GM23338 (cell line): ENCODE measurements at regions not wholly inside any gene's neighbourhood (a gene's known extent, or its start where the extent isn't known, plus 50 kb on each side); places are given as distances from the start of the nearest gene placed in this dataset.
A peak's percentile ranks its signal among the peaks of the same experiment; 100 is the strongest.

Experiments
- ATAC-seq: fragments of 200-7000 bp; cut with Tn5 transposase; 3 replicates; pipeline ENCODE4 v1.9.1; 2020
- DNase-seq: peaks from one replicate; pipeline ENCODE4 v3.0.0-alpha.2; 2015; ENCODE audit warnings: low spot score
- H2AFZ ChIP-seq: fragments of 200-600 bp; sonication (generic); 2 replicates; pipeline ENCODE4 v1.8.0; 2016; ENCODE audit warnings: antibody characterized with exemption, mild to moderate bottlenecking, moderate library complexity
- H3F3A ChIP-seq: fragments of 200-600 bp; sonication (generic); replicated peaks from 2 replicates; pipeline ENCODE4 v1.8.0; 2017; ENCODE audit warnings: antibody characterized with exemption, mixed run types, low read depth
- H3K27ac ChIP-seq: fragments of 200-600 bp; sonication (generic); 2 replicates; pipeline ENCODE4 v1.6.1; 2016; ENCODE audit warnings: low read depth
- H3K27me3 ChIP-seq: fragments of 200-600 bp; sonication (generic); 2 replicates; pipeline ENCODE4 v1.8.0; 2016; ENCODE audit warnings: mild to moderate bottlenecking, mixed run types, moderate library complexity; ENCODE audit not compliant: insufficient read depth
- H3K36me3 ChIP-seq: fragments of 200-600 bp; sonication (generic); 2 replicates; pipeline ENCODE4 v1.8.0; 2016; ENCODE audit warnings: mild to moderate bottlenecking; ENCODE audit not compliant: insufficient read depth
- H3K4me1 ChIP-seq: fragments of 200-600 bp; sonication (generic); 2 replicates; pipeline ENCODE4 v1.8.0; 2016; ENCODE audit warnings: mild to moderate bottlenecking, moderate library complexity; ENCODE audit not compliant: insufficient read depth
- H3K4me2 ChIP-seq: fragments of 200-600 bp; sonication (generic); 2 replicates; pipeline ENCODE4 v1.7.1; 2017; ENCODE audit warnings: mixed run types
- H3K4me3 ChIP-seq: fragments of 200-600 bp; sonication (generic); 2 replicates; pipeline ENCODE4 v1.6.1; 2016; ENCODE audit warnings: mixed run types
- H3K79me2 ChIP-seq: fragments of 200-600 bp; sonication (generic); replicated peaks from 2 replicates; pipeline ENCODE4 v1.8.0; 2017; ENCODE audit warnings: mild to moderate bottlenecking; ENCODE audit not compliant: insufficient read depth
- H3K9me2 ChIP-seq: fragments of 200-600 bp; sonication (generic); 2 replicates; pipeline ENCODE4 v1.8.0; 2017; ENCODE audit not compliant: insufficient read depth
- H4K20me1 ChIP-seq: fragments of 200-600 bp; sonication (generic); replicated peaks from 2 replicates; pipeline ENCODE4 v1.8.0; 2017; ENCODE audit warnings: mild to moderate bottlenecking; ENCODE audit not compliant: insufficient read depth
- H3K27ac Mint-ChIP-seq: 2 replicates; pipeline ENCODE4 v1.8.0; 2020; ENCODE audit warnings: inconsistent platforms, mild to moderate bottlenecking, moderate library complexity, mixed read lengths
- H3K27me3 Mint-ChIP-seq: 3 replicates; pipeline ENCODE4 v1.8.0; 2022; ENCODE audit warnings: low read depth, mild to moderate bottlenecking, moderate library complexity, mixed read lengths, inconsistent platforms; ENCODE audit not compliant: insufficient read depth, poor library complexity
- H3K36me3 Mint-ChIP-seq: 3 replicates; pipeline ENCODE4 v1.8.0; 2021; ENCODE audit warnings: low read depth, mild to moderate bottlenecking, inconsistent platforms, moderate library complexity, mixed read lengths
- H3K4me1 Mint-ChIP-seq: 3 replicates; pipeline ENCODE4 v1.8.0; 2020; ENCODE audit warnings: mild to moderate bottlenecking, inconsistent platforms, mixed read lengths
- H3K4me3 Mint-ChIP-seq: 3 replicates; pipeline ENCODE4 v1.8.0; 2021; ENCODE audit warnings: moderate library complexity, mild to moderate bottlenecking, inconsistent platforms, mixed read lengths
- H3K9me3 Mint-ChIP-seq: 3 replicates; pipeline ENCODE4 v1.8.0; 2020; ENCODE audit warnings: moderate library complexity, mild to moderate bottlenecking, inconsistent platforms, mixed read lengths
- EZH2phosphoT487 ChIP-seq: fragments of 200-600 bp; sonication (generic); IDR thresholded peaks from one replicate; pipeline ENCODE4 v1.8.1; 2018; ENCODE audit warnings: antibody characterized with exemption; ENCODE audit not compliant: unreplicated experiment
- JUNB ChIP-seq: IDR thresholded peaks from one replicate; pipeline ENCODE4 v1.6.1; 2016; ENCODE audit warnings: antibody characterized with exemption; ENCODE audit not compliant: unreplicated experiment
- NANOG ChIP-seq: IDR thresholded peaks from 2 replicates; pipeline ENCODE4 v1.6.1; 2016; ENCODE audit warnings: antibody characterized with exemption, borderline replicate concordance
- STAT1 ChIP-seq: IDR thresholded peaks from one replicate; pipeline ENCODE4 v1.6.1; 2016; ENCODE audit warnings: antibody characterized with exemption; ENCODE audit not compliant: unreplicated experiment
- TF ChIP-seq, protein P1 (sequence below): fragments of 250-450 bp; sonication (Bioruptor Pico); IDR thresholded peaks from 2 replicates; pipeline ENCODE4 v1.5.0; 2020; ENCODE audit warnings: mild to moderate bottlenecking, moderate library complexity
- TF ChIP-seq, protein P2 (sequence below), 2 experiments: fragments of 200-600 bp in 1 of 2; sonication (generic) in 1 of 2; conservative IDR thresholded peaks; 2 replicates each; pipeline versions ENCODE4 v1.5.1 to v1.6.1; 2016 to 2017; ENCODE audit warnings: antibody characterized with exemption in 2 of 2, low read depth in 2 of 2, mild to moderate bottlenecking in 2 of 2, moderate library complexity in 1 of 2
- TF ChIP-seq, protein P3 (sequence below): IDR thresholded peaks from one replicate; pipeline ENCODE4 v1.6.1; 2018; ENCODE audit warnings: antibody characterized with exemption; ENCODE audit not compliant: unreplicated experiment
- TF ChIP-seq, protein P4 (sequence below): IDR thresholded peaks from 2 replicates; pipeline ENCODE4 v1.6.1; 2016; ENCODE audit warnings: antibody characterized with exemption

DNA sequence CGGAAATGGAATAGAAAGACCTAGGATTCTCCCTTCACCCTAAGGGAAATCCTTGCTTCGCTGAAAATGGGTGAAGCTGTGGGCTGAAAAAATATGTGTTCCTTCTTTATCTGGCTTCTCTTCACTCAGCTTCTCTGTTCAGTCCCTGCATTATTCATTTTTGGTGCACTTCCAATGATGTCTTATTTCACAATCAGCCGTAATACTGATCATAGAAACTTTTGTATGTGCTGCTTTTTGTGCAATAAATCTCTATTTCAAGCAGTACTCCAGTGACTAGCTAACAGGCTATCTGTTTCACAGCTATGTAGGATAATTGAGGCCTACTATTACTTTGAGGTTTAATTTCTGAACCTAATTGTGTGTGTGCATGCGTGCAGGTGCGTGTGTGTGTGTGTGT lies 144.6 kb downstream of the FOXL1 start (continued):
- TF ChIP-seq, protein P1, sequence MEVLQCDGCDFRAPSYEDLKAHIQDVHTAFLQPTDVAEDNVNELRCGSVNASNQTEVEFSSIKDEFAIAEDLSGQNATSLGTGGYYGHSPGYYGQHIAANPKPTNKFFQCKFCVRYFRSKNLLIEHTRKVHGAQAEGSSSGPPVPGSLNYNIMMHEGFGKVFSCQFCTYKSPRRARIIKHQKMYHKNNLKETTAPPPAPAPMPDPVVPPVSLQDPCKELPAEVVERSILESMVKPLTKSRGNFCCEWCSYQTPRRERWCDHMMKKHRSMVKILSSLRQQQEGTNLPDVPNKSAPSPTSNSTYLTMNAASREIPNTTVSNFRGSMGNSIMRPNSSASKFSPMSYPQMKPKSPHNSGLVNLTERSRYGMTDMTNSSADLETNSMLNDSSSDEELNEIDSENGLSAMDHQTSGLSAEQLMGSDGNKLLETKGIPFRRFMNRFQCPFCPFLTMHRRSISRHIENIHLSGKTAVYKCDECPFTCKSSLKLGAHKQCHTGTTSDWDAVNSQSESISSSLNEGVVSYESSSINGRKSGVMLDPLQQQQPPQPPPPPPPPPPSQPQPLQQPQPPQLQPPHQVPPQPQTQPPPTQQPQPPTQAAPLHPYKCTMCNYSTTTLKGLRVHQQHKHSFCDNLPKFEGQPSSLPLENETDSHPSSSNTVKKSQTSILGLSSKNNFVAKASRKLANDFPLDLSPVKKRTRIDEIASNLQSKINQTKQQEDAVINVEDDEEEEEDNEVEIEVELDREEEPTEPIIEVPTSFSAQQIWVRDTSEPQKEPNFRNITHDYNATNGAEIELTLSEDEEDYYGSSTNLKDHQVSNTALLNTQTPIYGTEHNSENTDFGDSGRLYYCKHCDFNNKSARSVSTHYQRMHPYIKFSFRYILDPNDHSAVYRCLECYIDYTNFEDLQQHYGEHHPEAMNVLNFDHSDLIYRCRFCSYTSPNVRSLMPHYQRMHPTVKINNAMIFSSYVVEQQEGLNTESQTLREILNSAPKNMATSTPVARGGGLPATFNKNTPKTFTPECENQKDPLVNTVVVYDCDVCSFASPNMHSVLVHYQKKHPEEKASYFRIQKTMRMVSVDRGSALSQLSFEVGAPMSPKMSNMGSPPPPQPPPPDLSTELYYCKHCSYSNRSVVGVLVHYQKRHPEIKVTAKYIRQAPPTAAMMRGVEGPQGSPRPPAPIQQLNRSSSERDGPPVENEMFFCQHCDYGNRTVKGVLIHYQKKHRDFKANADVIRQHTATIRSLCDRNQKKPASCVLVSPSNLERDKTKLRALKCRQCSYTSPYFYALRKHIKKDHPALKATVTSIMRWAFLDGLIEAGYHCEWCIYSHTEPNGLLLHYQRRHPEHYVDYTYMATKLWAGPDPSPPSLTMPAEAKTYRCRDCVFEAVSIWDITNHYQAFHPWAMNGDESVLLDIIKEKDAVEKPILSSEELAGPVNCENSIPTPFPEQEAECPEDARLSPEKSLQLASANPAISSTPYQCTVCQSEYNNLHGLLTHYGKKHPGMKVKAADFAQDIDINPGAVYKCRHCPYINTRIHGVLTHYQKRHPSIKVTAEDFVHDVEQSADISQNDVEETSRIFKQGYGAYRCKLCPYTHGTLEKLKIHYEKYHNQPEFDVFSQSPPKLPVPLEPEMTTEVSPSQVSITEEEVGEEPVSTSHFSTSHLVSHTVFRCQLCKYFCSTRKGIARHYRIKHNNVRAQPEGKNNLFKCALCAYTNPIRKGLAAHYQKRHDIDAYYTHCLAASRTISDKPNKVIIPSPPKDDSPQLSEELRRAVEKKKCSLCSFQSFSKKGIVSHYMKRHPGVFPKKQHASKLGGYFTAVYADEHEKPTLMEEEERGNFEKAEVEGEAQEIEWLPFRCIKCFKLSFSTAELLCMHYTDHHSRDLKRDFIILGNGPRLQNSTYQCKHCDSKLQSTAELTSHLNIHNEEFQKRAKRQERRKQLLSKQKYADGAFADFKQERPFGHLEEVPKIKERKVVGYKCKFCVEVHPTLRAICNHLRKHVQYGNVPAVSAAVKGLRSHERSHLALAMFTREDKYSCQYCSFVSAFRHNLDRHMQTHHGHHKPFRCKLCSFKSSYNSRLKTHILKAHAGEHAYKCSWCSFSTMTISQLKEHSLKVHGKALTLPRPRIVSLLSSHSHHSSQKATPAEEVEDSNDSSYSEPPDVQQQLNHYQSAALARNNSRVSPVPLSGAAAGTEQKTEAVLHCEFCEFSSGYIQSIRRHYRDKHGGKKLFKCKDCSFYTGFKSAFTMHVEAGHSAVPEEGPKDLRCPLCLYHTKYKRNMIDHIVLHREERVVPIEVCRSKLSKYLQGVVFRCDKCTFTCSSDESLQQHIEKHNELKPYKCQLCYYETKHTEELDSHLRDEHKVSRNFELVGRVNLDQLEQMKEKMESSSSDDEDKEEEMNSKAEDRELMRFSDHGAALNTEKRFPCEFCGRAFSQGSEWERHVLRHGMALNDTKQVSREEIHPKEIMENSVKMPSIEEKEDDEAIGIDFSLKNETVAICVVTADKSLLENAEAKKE (CRISPR knock-in tag), result no peak
- no peak for TF ChIP-seq JUNB

DNA sequence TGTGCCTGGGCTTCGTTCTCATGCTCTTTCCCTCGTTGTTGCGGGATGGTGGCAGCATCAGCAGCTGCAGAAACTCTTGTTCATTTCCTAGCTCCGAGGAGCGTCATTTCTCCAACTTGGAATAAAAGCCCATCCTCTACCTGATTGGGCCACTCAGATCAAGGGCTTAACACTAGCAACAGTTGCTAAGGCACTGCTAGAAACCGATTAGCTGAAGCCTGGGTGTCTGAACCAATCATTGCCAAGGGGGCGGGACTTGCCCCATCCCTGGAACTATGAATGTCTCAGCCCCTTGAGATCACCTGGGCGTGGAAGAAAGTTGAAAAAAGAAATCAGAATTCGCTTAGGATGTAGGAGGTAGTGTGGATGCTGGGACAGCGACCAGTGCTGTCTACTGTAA lies 145.3 kb downstream of the FOXL1 start:
- peaks cover 16% of the 10 kb centered on the region; the same call in 2 of the 3 replicates for H3K4me1 Mint-ChIP-seq
- Histone ChIP-seq H3K27ac (no peak overlapping the region), H3K79me2 (no peaks in the 10 kb centered on the region), H3K27me3 (no peaks in the 10 kb centered on the region), H3K4me2 (no peak overlapping the region), H3K4me1 (peaks cover 9% of the 10 kb centered on the region; the same call in 1 of the 2 replicates), H3K9me2 (no peaks in the 10 kb centered on the region), H2AFZ (no peak overlapping the region), H3F3A (no peaks in the 10 kb centered on the region), H3K36me3 (no peaks in the 10 kb centered on the region), H3K4me3 (no peak overlapping the region), H4K20me1 (no peaks in the 10 kb centered on the region)
- peaks cover 2% of the 10 kb centered on the region for H3K27me3 Mint-ChIP-seq
- H3K4me3 Mint-ChIP-seq, result no peak overlapping the region
- ATAC-seq, result peak; percentile 99
- no peaks in the 10 kb centered on the region for H3K36me3 Mint-ChIP-seq
- DNase-seq, result peak; percentile 80
- no peaks in the 10 kb centered on the region for H3K9me3 Mint-ChIP-seq
- no peak overlapping the region for H3K27ac Mint-ChIP-seq
- TF ChIP-seq STAT1 (no peak), NANOG (no peak), EZH2phosphoT487 (no peak)
- TF ChIP-seq, protein P2, sequence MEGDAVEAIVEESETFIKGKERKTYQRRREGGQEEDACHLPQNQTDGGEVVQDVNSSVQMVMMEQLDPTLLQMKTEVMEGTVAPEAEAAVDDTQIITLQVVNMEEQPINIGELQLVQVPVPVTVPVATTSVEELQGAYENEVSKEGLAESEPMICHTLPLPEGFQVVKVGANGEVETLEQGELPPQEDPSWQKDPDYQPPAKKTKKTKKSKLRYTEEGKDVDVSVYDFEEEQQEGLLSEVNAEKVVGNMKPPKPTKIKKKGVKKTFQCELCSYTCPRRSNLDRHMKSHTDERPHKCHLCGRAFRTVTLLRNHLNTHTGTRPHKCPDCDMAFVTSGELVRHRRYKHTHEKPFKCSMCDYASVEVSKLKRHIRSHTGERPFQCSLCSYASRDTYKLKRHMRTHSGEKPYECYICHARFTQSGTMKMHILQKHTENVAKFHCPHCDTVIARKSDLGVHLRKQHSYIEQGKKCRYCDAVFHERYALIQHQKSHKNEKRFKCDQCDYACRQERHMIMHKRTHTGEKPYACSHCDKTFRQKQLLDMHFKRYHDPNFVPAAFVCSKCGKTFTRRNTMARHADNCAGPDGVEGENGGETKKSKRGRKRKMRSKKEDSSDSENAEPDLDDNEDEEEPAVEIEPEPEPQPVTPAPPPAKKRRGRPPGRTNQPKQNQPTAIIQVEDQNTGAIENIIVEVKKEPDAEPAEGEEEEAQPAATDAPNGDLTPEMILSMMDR (conservative IDR thresholded peaks at IDR 0.05; ENCODE audit: low read depth in 2 of 2), result no peak
- TF ChIP-seq, protein P3, sequence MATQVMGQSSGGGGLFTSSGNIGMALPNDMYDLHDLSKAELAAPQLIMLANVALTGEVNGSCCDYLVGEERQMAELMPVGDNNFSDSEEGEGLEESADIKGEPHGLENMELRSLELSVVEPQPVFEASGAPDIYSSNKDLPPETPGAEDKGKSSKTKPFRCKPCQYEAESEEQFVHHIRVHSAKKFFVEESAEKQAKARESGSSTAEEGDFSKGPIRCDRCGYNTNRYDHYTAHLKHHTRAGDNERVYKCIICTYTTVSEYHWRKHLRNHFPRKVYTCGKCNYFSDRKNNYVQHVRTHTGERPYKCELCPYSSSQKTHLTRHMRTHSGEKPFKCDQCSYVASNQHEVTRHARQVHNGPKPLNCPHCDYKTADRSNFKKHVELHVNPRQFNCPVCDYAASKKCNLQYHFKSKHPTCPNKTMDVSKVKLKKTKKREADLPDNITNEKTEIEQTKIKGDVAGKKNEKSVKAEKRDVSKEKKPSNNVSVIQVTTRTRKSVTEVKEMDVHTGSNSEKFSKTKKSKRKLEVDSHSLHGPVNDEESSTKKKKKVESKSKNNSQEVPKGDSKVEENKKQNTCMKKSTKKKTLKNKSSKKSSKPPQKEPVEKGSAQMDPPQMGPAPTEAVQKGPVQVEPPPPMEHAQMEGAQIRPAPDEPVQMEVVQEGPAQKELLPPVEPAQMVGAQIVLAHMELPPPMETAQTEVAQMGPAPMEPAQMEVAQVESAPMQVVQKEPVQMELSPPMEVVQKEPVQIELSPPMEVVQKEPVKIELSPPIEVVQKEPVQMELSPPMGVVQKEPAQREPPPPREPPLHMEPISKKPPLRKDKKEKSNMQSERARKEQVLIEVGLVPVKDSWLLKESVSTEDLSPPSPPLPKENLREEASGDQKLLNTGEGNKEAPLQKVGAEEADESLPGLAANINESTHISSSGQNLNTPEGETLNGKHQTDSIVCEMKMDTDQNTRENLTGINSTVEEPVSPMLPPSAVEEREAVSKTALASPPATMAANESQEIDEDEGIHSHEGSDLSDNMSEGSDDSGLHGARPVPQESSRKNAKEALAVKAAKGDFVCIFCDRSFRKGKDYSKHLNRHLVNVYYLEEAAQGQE, result no peak
- TF ChIP-seq, protein P4, sequence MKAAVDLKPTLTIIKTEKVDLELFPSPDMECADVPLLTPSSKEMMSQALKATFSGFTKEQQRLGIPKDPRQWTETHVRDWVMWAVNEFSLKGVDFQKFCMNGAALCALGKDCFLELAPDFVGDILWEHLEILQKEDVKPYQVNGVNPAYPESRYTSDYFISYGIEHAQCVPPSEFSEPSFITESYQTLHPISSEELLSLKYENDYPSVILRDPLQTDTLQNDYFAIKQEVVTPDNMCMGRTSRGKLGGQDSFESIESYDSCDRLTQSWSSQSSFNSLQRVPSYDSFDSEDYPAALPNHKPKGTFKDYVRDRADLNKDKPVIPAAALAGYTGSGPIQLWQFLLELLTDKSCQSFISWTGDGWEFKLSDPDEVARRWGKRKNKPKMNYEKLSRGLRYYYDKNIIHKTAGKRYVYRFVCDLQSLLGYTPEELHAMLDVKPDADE, result no peak
